ENCODE measurements at regions not wholly inside any gene's neighbourhood (a gene's known extent, or its start where the extent isn't known, plus 50 kb on each side); places are given as distances from the start of the nearest gene placed in this dataset.

- no peak for DNase-seq
- Histone ChIP-seq H3K4me3 (no peak overlapping the region), H3K36me3 (ENCODE audit: low read depth) (no peaks in the 10 kb centered on the region), H3K9me3 (no peaks in the 10 kb centered on the region), H3K4me1 (ENCODE audit: low read depth) (no peaks in the 10 kb centered on the region)
- no peak for ATAC-seq
- intact Hi-C loops (cut with DNase I, micrococcal nuclease), result no loop called here
- TF ChIP-seq CTCF (IDR thresholded peaks at IDR 0.05), result no peak
These were observed 59.3 kb downstream of the GGTLC2 start for GRCh38 chr22:22703715-22704114.

GRCh38 chr22:22704156-22704946, 59.9 kb downstream of the GGTLC2 start:
- DNase-seq (no peak), ATAC-seq (no peak)
- no peaks in the 10 kb centered on the region for H3K9me3 ChIP-seq
- H3K4me1 ChIP-seq (ENCODE audit: low read depth), result no peaks in the 10 kb centered on the region
- H3K4me3 ChIP-seq, result no peak overlapping the region
- no peak for TF ChIP-seq CTCF (IDR thresholded peaks at IDR 0.05)
- intact Hi-C loops (cut with DNase I, micrococcal nuclease), result no loop called here
- H3K36me3 ChIP-seq (ENCODE audit: low read depth), result no peaks in the 10 kb centered on the region

- DNase-seq (no peak), ATAC-seq (no peak)
- Histone ChIP-seq H3K9me3 (no peaks in the 10 kb centered on the region), H3K36me3 (ENCODE audit: low read depth) (no peaks in the 10 kb centered on the region), H3K4me3 (no peak overlapping the region), H3K4me1 (ENCODE audit: low read depth) (no peaks in the 10 kb centered on the region)
- intact Hi-C loops (cut with DNase I, micrococcal nuclease), result no loop called here
- TF ChIP-seq CTCF (IDR thresholded peaks at IDR 0.05), result no peak
These were observed 61.1 kb downstream of the GGTLC2 start for GRCh38 chr22:22705328-22706100.

- TF ChIP-seq CTCF (IDR thresholded peaks at IDR 0.05), result no peak
- no peaks in the 10 kb centered on the region for H3K36me3 ChIP-seq (ENCODE audit: low read depth)
- intact Hi-C loops (cut with DNase I, micrococcal nuclease), result no loop called here
- ATAC-seq (no peak), DNase-seq (no peak)
- H3K4me3 ChIP-seq, result no peak overlapping the region
- no peaks in the 10 kb centered on the region for H3K9me3 ChIP-seq
- H3K4me1 ChIP-seq (ENCODE audit: low read depth), result no peaks in the 10 kb centered on the region
These were observed 62.0 kb downstream of the GGTLC2 start for GRCh38 chr22:22706253-22706915.

GRCh38 chr22:22709719-22710445, 65.5 kb downstream of the GGTLC2 start:
- no peak for TF ChIP-seq CTCF (IDR thresholded peaks at IDR 0.05)
- intact Hi-C loops (cut with DNase I, micrococcal nuclease), result no loop called here
- Histone ChIP-seq H3K4me3 (no peak overlapping the region), H3K36me3 (ENCODE audit: low read depth) (no peaks in the 10 kb centered on the region), H3K9me3 (no peaks in the 10 kb centered on the region), H3K4me1 (ENCODE audit: low read depth) (no peaks in the 10 kb centered on the region)
- ATAC-seq (no peak), DNase-seq (no peak)
